ENCODE measurements at regions not wholly inside any gene's neighbourhood (a gene's known extent, or its start where the extent isn't known, plus 50 kb on each side); places are given as distances from the start of the nearest gene placed in this dataset.

DNA sequence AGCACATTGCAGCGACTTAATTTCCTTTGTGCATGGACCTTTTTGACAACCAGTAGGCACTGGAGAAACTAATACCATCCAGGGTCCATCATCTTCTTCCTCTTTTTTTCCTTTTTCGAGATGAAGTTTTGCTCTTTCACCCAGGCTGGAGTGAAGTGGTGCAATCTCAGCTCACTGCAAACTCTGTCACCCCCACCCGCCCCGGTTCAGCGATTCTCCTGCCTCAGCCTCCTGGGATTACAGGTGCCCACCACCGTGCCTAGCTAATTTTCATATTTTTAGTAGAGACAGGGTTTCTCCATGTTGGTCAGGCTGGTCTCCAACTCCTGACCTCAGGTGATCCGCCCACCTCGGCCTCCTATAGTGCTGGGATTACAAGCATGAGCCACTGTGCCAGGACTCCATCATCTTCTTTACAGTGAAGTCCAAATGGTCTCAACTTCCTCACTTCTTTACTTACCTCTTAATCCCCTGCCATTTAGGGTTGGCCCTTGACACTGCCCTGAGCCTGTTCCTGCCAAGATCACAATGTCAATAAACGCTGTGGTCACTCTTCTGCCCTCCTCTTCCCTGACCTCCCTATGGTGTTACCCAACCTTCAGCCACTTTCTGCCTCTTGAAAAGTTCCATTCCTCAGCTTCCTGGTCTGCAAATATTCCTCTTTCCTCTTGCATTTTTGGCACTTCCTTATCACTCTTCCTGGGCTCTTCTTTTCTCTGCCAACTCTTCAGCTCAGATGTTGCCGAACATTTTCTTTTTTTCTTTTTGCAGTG, 119.8 kb upstream of the SLC34A2 start:
- no peaks in the 10 kb centered on the region for H3K9me3 ChIP-seq
- no peak overlapping the region for H3K27ac ChIP-seq
- no peaks in the 10 kb centered on the region for H3K36me3 ChIP-seq
- H3K4me3 ChIP-seq: no peak overlapping the region
- no peak for DNase-seq
- no peaks in the 10 kb centered on the region for H3K27me3 ChIP-seq
- TF ChIP-seq EP300 (IDR thresholded peaks at IDR 0.05): no peak
- TF ChIP-seq POLR2A (IDR thresholded peaks at IDR 0.05): no peak
- TF ChIP-seq CTCF (IDR thresholded peaks at IDR 0.05): no peak
- 80 to 81% (median 81%) methylated on average over 10 of the region's 10 CpGs for WGBS, 3 donors
- H3K4me1 ChIP-seq (ENCODE audit: insufficient read depth): no peaks in the 10 kb centered on the region
- intact Hi-C loops (cut with DNase I): no loop called here

GRCh38 chr4:25536564-25537320, 118.9 kb upstream of the SLC34A2 start:
- DNase-seq: no peak
- TF ChIP-seq POLR2A (IDR thresholded peaks at IDR 0.05): no peak
- no peak for TF ChIP-seq CTCF (IDR thresholded peaks at IDR 0.05)
- TF ChIP-seq EP300 (IDR thresholded peaks at IDR 0.05): no peak
- intact Hi-C loops (cut with DNase I): no loop called here
- Histone ChIP-seq H3K9me3 (no peaks in the 10 kb centered on the region), H3K4me1 (ENCODE audit: insufficient read depth) (no peaks in the 10 kb centered on the region), H3K27ac (no peak overlapping the region), H3K27me3 (no peaks in the 10 kb centered on the region), H3K4me3 (no peak overlapping the region), H3K36me3 (no peaks in the 10 kb centered on the region)
- 80% methylated on average over 7 of the region's 7 CpGs for WGBS, 3 donors

- intact Hi-C loops (cut with DNase I): no loop called here
- H3K27ac ChIP-seq: no peak overlapping the region
- TF ChIP-seq EP300 (IDR thresholded peaks at IDR 0.05) (no peak), CTCF (IDR thresholded peaks at IDR 0.05) (no peak), POLR2A (IDR thresholded peaks at IDR 0.05) (no peak)
- H3K4me1 ChIP-seq (ENCODE audit: insufficient read depth): no peaks in the 10 kb centered on the region
- 84 to 89% (median 88%) methylated on average over 4 of the region's 4 CpGs for WGBS, 3 donors
- no peaks in the 10 kb centered on the region for H3K36me3 ChIP-seq
- H3K9me3 ChIP-seq: no peaks in the 10 kb centered on the region
- H3K4me3 ChIP-seq: no peak overlapping the region
- no peaks in the 10 kb centered on the region for H3K27me3 ChIP-seq
- DNase-seq: no peak
Measured at GRCh38 chr4:25538430-25538829, 117.2 kb upstream of the SLC34A2 start.

DNA sequence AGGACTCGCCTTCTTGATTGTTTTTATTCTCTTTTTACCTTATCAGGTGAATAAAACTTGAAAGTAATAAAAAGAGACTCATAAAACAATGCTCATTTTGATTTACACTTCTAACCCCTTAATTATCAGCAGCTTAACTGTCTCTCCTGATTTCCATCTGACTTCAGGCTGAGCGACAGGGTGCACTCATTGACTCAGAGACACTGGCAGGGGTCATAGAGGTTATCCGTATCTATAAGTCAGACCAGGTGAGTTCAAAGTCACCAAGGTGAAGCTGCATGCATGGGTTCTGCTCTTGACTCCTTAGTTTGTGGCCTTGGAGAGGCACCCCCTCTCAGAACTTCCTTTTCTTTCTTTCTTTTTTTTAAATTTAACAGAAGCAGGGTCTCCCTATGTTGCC, 116.4 kb upstream of the SLC34A2 start:
- Histone ChIP-seq H3K27ac (no peak overlapping the region), H3K36me3 (no peaks in the 10 kb centered on the region), H3K4me3 (no peak overlapping the region), H3K9me3 (no peaks in the 10 kb centered on the region), H3K27me3 (no peaks in the 10 kb centered on the region), H3K4me1 (ENCODE audit: insufficient read depth) (no peaks in the 10 kb centered on the region)
- DNase-seq: no peak
- no peak for TF ChIP-seq POLR2A (IDR thresholded peaks at IDR 0.05)
- intact Hi-C loops (cut with DNase I): no loop called here
- 91 to 94% (median 92%) methylated on average over 3 of the region's 3 CpGs for WGBS, 3 donors

DNA sequence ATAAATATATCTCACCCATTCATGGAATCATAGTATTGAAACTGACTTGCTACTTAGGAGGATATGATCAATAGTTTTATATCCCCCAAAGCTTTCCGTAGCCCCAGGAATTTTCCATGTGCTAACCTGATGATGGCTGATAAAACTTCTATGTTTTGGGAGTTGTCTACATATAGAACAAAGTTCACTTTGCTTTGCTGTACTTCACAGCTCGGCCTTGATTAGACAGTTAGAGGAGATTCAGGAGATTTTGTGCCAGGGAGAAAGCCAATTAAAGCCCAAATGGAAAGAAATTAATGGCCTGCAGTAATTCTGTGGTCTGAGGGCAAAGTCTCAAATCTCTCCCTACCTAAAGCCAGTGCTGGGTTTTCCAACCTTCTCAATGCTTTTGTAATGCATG, 114.9 kb upstream of the SLC34A2 start:
- H3K4me3 ChIP-seq: no peak overlapping the region
- no peaks in the 10 kb centered on the region for H3K27me3 ChIP-seq
- intact Hi-C loops (cut with DNase I): no loop called here
- 68 to 80% (median 72%) methylated on average over 2 of the region's 2 CpGs for WGBS, 3 donors
- no peak for DNase-seq
- H3K36me3 ChIP-seq: no peaks in the 10 kb centered on the region
- no peak overlapping the region for H3K27ac ChIP-seq
- H3K9me3 ChIP-seq: no peaks in the 10 kb centered on the region
- TF ChIP-seq CTCF (IDR thresholded peaks at IDR 0.05) (no peak), POLR2A (IDR thresholded peaks at IDR 0.05) (no peak), EP300 (IDR thresholded peaks at IDR 0.05) (no peak)
- H3K4me1 ChIP-seq (ENCODE audit: insufficient read depth): no peaks in the 10 kb centered on the region

Measured in ovary (tissue), 7 donors.